H4 (cell line): ENCODE measurements at regions not wholly inside any gene's neighbourhood (a gene's known extent, or its start where the extent isn't known, plus 50 kb on each side); places are given as distances from the start of the nearest gene placed in this dataset.
"Not testable (repeated sequence)": the region's sequence is repeated elsewhere in the genome, so short reads cannot be mapped to it uniquely, and the experiment has no call there.

Source experiments
- DNase-seq: peaks from one replicate; pipeline ENCODE4 v3.0.0-alpha.2; 2015; ENCODE audit warnings: low spot score

GRCh38 chr10:93127642-93128215 lies 54.0 kb downstream of the CYP26A1 start:
- not testable (repeated sequence) for DNase-seq

- DNase-seq = no peak
Measured at GRCh38 chr10:93131986-93132385, 58.3 kb downstream of the CYP26A1 start.

- no peak for DNase-seq
Measured at GRCh38 chr10:93138113-93138870, 64.6 kb downstream of the CYP26A1 start.

- DNase-seq = no peak
Measured at GRCh38 chr10:93139059-93139655, 65.5 kb downstream of the CYP26A1 start.

- no peak for DNase-seq
Measured at GRCh38 chr10:93142534-93142933, 68.8 kb downstream of the CYP26A1 start.

- DNase-seq = no peak
Measured at GRCh38 chr10:93143281-93143680, 69.6 kb downstream of the CYP26A1 start.

GRCh38 chr10:93146336-93146735 lies 72.6 kb downstream of the CYP26A1 start:
- no peak for DNase-seq

- no peak for DNase-seq
Measured at GRCh38 chr10:93147281-93147680, 73.6 kb downstream of the CYP26A1 start.

- no peak for DNase-seq
Measured at GRCh38 chr10:93148476-93148875, 74.8 kb downstream of the CYP26A1 start.

- DNase-seq = no peak
Measured at GRCh38 chr10:93149761-93150160, 76.1 kb downstream of the CYP26A1 start.

- no peak for DNase-seq
Measured at GRCh38 chr10:93150289-93150688, 76.6 kb downstream of the CYP26A1 start.

- DNase-seq = no peak
Measured at GRCh38 chr10:93150990-93151547, 77.4 kb downstream of the CYP26A1 start.

GRCh38 chr10:93152136-93152535 lies 78.4 kb downstream of the CYP26A1 start:
- no peak for DNase-seq

- DNase-seq = no peak
Measured at GRCh38 chr10:93154531-93154930, 80.8 kb downstream of the CYP26A1 start.

- DNase-seq = no peak
Measured at GRCh38 chr10:93160140-93160539, 86.4 kb downstream of the CYP26A1 start.

- peak; percentile 12 for DNase-seq
Measured at GRCh38 chr10:93160829-93161228, 87.1 kb downstream of the CYP26A1 start.

GRCh38 chr10:93165367-93165766 lies 91.7 kb downstream of the CYP26A1 start:
- no peak for DNase-seq

- DNase-seq = no peak
Measured at GRCh38 chr10:93166134-93166533, 92.4 kb downstream of the CYP26A1 start.

- no peak for DNase-seq
Measured at GRCh38 chr10:93171837-93172236, 98.1 kb downstream of the CYP26A1 start.

- DNase-seq = no peak
Measured at GRCh38 chr10:93173967-93174845, 100.5 kb downstream of the CYP26A1 start.

- DNase-seq = no peak
Measured at GRCh38 chr10:93175490-93175889, 101.8 kb downstream of the CYP26A1 start.

- DNase-seq = no peak
Measured at GRCh38 chr10:93177511-93177910, 103.8 kb downstream of the CYP26A1 start.
